Endothelial cell of umbilical vein (primary cell): ENCODE measurements at regions not wholly inside any gene's neighbourhood (a gene's known extent, or its start where the extent isn't known, plus 50 kb on each side); places are given as distances from the start of the nearest gene placed in this dataset.

Experiments
- BruUV-seq: library from RNA; stranded (reverse); fragments of 400-500 nt; replicated peaks from 2 replicates; lab custom pipeline; 2021; lab: Mats Ljungman, UMichigan
- CTCF ChIA-PET: fragments of 300-600, 350-600 bp; sonication (Branson Sonifier 250); formaldehyde crosslinking; loops from one replicate; lab custom pipeline; 2021; ENCODE audit warnings: antibody characterized with exemption, inconsistent platforms; lab: Charles Lee
- POLR2A ChIA-PET: fragments of 300-600, 350-600 bp; sonication (Branson Sonifier 250); formaldehyde crosslinking; loops from one replicate; lab custom pipeline; 2021; ENCODE audit warnings: antibody characterized with exemption, inconsistent platforms; lab: Charles Lee
- DNase-seq: peaks from one replicate; pipeline ENCODE4 v3.0.0-alpha.2; 2011; ENCODE audit warnings: low read depth, low spot score
- FAIRE-seq: peaks from 2 replicates; lab custom pipeline; 2011; peaks lifted over from hg19 to GRCh38; lab: Jason Lieb, UNC
- H2AFZ ChIP-seq: 2 replicates; pipeline ENCODE4 v1.6.0; 2012; ENCODE audit warnings: low read depth, low read length, control low read depth, inconsistent platforms
- H3K27ac ChIP-seq: 2 replicates; pipeline ENCODE4 v1.5.1; 2011; ENCODE audit warnings: low read depth, mild to moderate bottlenecking, control low read depth, low read length, moderate library complexity; ENCODE audit not compliant: insufficient read depth
- H3K27me3 ChIP-seq, 2 experiments: 2 replicates each; pipeline versions ENCODE4 v1.6.0 to v1.6.1; 2011; ENCODE audit warnings: low read length in 2 of 2, mixed read lengths in 1 of 2; ENCODE audit not compliant: control insufficient read depth in 2 of 2, insufficient read depth in 2 of 2
- H3K36me3 ChIP-seq, 2 experiments: 2 replicates in 1 of 2; 3 replicates in 1 of 2; pipeline ENCODE4 v1.5.1; 2011; ENCODE audit warnings: low read length in 2 of 2, mild to moderate bottlenecking in 1 of 2, moderate library complexity in 1 of 2; ENCODE audit not compliant: control insufficient read depth in 2 of 2, insufficient read depth in 2 of 2; ENCODE audit errors: extremely low read depth in 1 of 2
- H3K4me1 ChIP-seq: 3 replicates; pipeline ENCODE4 v1.5.1; 2011; ENCODE audit warnings: mild to moderate bottlenecking, low read length; ENCODE audit not compliant: control insufficient read depth, insufficient read depth; ENCODE audit errors: extremely low read depth
- H3K4me2 ChIP-seq: 2 replicates; pipeline ENCODE4 v1.6.1; 2011; ENCODE audit warnings: low read length, control low read depth, mixed read lengths; ENCODE audit not compliant: insufficient read depth
- H3K4me3 ChIP-seq, 3 experiments: fragments of 200-600 bp in 1 of 3; sonication (generic), shearing (Covaris generic) in 1 of 3; replicated peaks in 1 of 3; 2 replicates each; pipeline ENCODE4 v1.5.1; 2011 to 2016; ENCODE audit warnings: control low read depth in 3 of 3, low read length in 3 of 3, mild to moderate bottlenecking in 2 of 3, inconsistent platforms in 1 of 3, low read depth in 1 of 3, moderate library complexity in 1 of 3; ENCODE audit not compliant: insufficient read depth in 1 of 3
- H3K79me2 ChIP-seq: 2 replicates; pipeline ENCODE4 v1.6.0; 2012; ENCODE audit warnings: low read length, inconsistent platforms; ENCODE audit not compliant: control insufficient read depth, insufficient read depth
- H3K9ac ChIP-seq: replicated peaks from 2 replicates; pipeline ENCODE3; 2011; ENCODE audit warnings: low read length, control low read depth; ENCODE audit not compliant: insufficient read depth; ENCODE audit errors: extremely low read depth
- H3K9me1 ChIP-seq: replicated peaks from 3 replicates; pipeline ENCODE4 v1.6.0; 2011; ENCODE audit warnings: mild to moderate bottlenecking, low read length; ENCODE audit not compliant: control insufficient read depth, insufficient read depth; ENCODE audit errors: extremely low read depth
- H3K9me3 ChIP-seq: replicated peaks from 2 replicates; pipeline ENCODE4 v1.5.1; 2012; ENCODE audit warnings: low read length, inconsistent platforms; ENCODE audit not compliant: control insufficient read depth, insufficient read depth
- H4K20me1 ChIP-seq: replicated peaks from 2 replicates; pipeline ENCODE3; 2011; ENCODE audit warnings: mild to moderate bottlenecking, low read length; ENCODE audit not compliant: control insufficient read depth, insufficient read depth; ENCODE audit errors: extremely low read depth
- CTCF ChIP-seq, 2 donors: IDR thresholded peaks; 1 replicate in 1 of 2; 2 replicates in 1 of 2; pipeline ENCODE4 v1.5.1; 2011; ENCODE audit warnings: low read length in 2 of 2, mild to moderate bottlenecking in 2 of 2, moderate library complexity in 2 of 2, control low read depth in 1 of 2, inconsistent platforms in 1 of 2, low read depth in 1 of 2; ENCODE audit not compliant: insufficient read depth in 1 of 2; ENCODE audit errors: extremely low read depth in 1 of 2
- EZH2 ChIP-seq: IDR thresholded peaks from 2 replicates; pipeline ENCODE4 v1.6.1; 2012; ENCODE audit warnings: borderline replicate concordance, low read depth, mild to moderate bottlenecking, moderate library complexity, low read length, inconsistent platforms; ENCODE audit not compliant: severe bottlenecking
- FOS ChIP-seq: IDR thresholded peaks from 2 replicates; pipeline ENCODE4 v1.6.1; 2011; ENCODE audit warnings: mild to moderate bottlenecking, low read length, moderate library complexity, borderline replicate concordance; ENCODE audit not compliant: insufficient read depth
- GATA2 ChIP-seq: IDR thresholded peaks from 2 replicates; pipeline ENCODE4 v1.7.0; 2011; ENCODE audit warnings: low read depth, mild to moderate bottlenecking, moderate library complexity, mixed read lengths, low read length; ENCODE audit not compliant: insufficient read length, insufficient read depth
- JUN ChIP-seq: IDR thresholded peaks from 2 replicates; pipeline ENCODE4 v1.6.1; 2011; ENCODE audit warnings: borderline replicate concordance, low read depth; ENCODE audit not compliant: insufficient read length, insufficient read depth
- MAX ChIP-seq: IDR thresholded peaks from 2 replicates; pipeline ENCODE4 v1.6.1; 2011; ENCODE audit not compliant: insufficient read depth, insufficient read length
- MYC ChIP-seq: IDR thresholded peaks from one replicate; pipeline ENCODE4 v1.6.1; 2011; ENCODE audit warnings: mild to moderate bottlenecking, low read depth, low read length
- POLR2A ChIP-seq: IDR thresholded peaks from 2 replicates; pipeline ENCODE4 v1.6.1; 2012; ENCODE audit warnings: low read depth, mild to moderate bottlenecking, control low read depth, low read length
- POLR2AphosphoS5 ChIP-seq: IDR thresholded peaks from 2 replicates; pipeline ENCODE4 v1.6.1; 2012; ENCODE audit warnings: low read depth, mild to moderate bottlenecking, control low read depth, low read length, moderate library complexity; ENCODE audit not compliant: insufficient read depth
- dilution Hi-C: fragments of 300-500 bp; cut with MboI; formaldehyde crosslinking; loops from one replicate; pipeline ENCODE4 v1.15.0; 2019; ENCODE audit warnings: low sequenced_read_pairs; ENCODE audit not compliant: extremely low pct_ligation_motif_present
- intact Hi-C: fragments of 100-400 bp; cut with micrococcal nuclease; formaldehyde crosslinking; loops from one replicate; pipeline ENCODE4 v1.10.0; 2022

GRCh38 chr10:114708084-114708483, 50.0 kb upstream of the ABLIM1 start:
- TF ChIP-seq GATA2 (no peak), MAX (no peak), JUN (no peak), MYC (no peak), FOS (no peak), POLR2A (no peak), POLR2AphosphoS5 (no peak), EZH2 (no peak), CTCF (IDR thresholded peaks at IDR 0.05; ENCODE audit: extremely low read depth in 1 of 2, insufficient read depth in 1 of 2, low read depth in 1 of 2, low read length in 2 of 2) (no peak)
- dilution Hi-C loops, result no loop called here
- POLR2A ChIA-PET, result no interaction called here
- no TSS peak for BruUV-seq
- no peaks in the 10 kb centered on the region for H3K9me1 ChIP-seq
- H3K4me3 ChIP-seq, result no peak overlapping the region
- no peaks in the 10 kb centered on the region for H3K27me3 ChIP-seq
- peaks cover 5% of the 10 kb centered on the region for H3K4me1 ChIP-seq
- CTCF ChIA-PET, result interaction anchor here (1.2 to 2.3 kb wide), 6 partner anchors 13 to 422 kb away, joined by 4 to 10 read pairs (median 6); no protein-coding TSS in a partner anchor
- no peak overlapping the region for H3K9ac ChIP-seq
- no peak for DNase-seq
- H2AFZ ChIP-seq, result no peak overlapping the region
- H3K36me3 ChIP-seq, result no peaks in the 10 kb centered on the region
- intact Hi-C loops, result no loop called here
- no peaks in the 10 kb centered on the region for H4K20me1 ChIP-seq
- no peak overlapping the region for H3K4me2 ChIP-seq
- no peak for FAIRE-seq
- no peaks in the 10 kb centered on the region for H3K79me2 ChIP-seq
- no peak overlapping the region for H3K27ac ChIP-seq
- H3K9me3 ChIP-seq, result no peaks in the 10 kb centered on the region
